ENCODE measurements at regions not wholly inside any gene's neighbourhood (a gene's known extent, or its start where the extent isn't known, plus 50 kb on each side); places are given as distances from the start of the nearest gene placed in this dataset.

GRCh38 chr6:50145125-50145524 is 95.4 kb upstream of the DEFB112 start:
- H3K4me3 ChIP-seq: no peak overlapping the region
- no peak overlapping the region for H3K27ac ChIP-seq
- no peak for ATAC-seq (replicated peaks in 6 of 8)
- H3K4me1 ChIP-seq (replicated peaks in 1 of 2): no peaks in the 10 kb centered on the region
- in situ Hi-C loops (cut with MboI; ENCODE audit: low pct_unique_long_range_greater_than_20kb in 2 of 9, low sequenced_read_pairs in 9 of 9, unreplicated experiment in 9 of 9): loop anchor here in 7 of 9 experiments (25.0 kb wide), 3 partner anchors 442 to 642 kb away; no protein-coding TSS in a partner anchor

- 0 to 100% (median 70%) methylated on average over 1 to 3 of the region's 3 CpGs for WGBS, 10 experiments
- H3K27ac ChIP-seq: no peak overlapping the region
- in situ Hi-C loops (cut with MboI; ENCODE audit: low pct_unique_long_range_greater_than_20kb in 2 of 9, low sequenced_read_pairs in 9 of 9, unreplicated experiment in 9 of 9): loop anchor here in 7 of 9 experiments (25.0 kb wide), 3 partner anchors 440 to 640 kb away; no protein-coding TSS in a partner anchor
- no peaks in the 10 kb centered on the region for H3K4me1 ChIP-seq (replicated peaks in 1 of 2)
- ATAC-seq (replicated peaks in 6 of 8): no peak
- H3K4me3 ChIP-seq: no peak overlapping the region
Observed at GRCh38 chr6:50147371-50147770, 97.6 kb upstream of the DEFB112 start.

GRCh38 chr6:50180646-50181045 is 130.9 kb upstream of the DEFB112 start:
- 8 to 90% (median 75%) methylated on average over 1 of the region's 1 CpG; no CpG with 5 or more reads in 1 of the 10 experiments for WGBS, 10 experiments
- H3K27ac ChIP-seq: no peak overlapping the region
- in situ Hi-C loops (cut with MboI; ENCODE audit: low pct_unique_long_range_greater_than_20kb in 2 of 9, low sequenced_read_pairs in 9 of 9, unreplicated experiment in 9 of 9): no loop called here
- H3K4me1 ChIP-seq (replicated peaks in 1 of 2): no peaks in the 10 kb centered on the region
- H3K4me3 ChIP-seq: no peak overlapping the region
- ATAC-seq (replicated peaks in 6 of 8): no peak

- WGBS, 10 experiments: 0 to 63% (median 34%) methylated on average over 1 to 3 of the region's 3 CpGs
- peak in 2 of 8 experiments; percentile 35 to 38 for ATAC-seq (replicated peaks in 6 of 8)
- in situ Hi-C loops (cut with MboI; ENCODE audit: low pct_unique_long_range_greater_than_20kb in 2 of 9, low sequenced_read_pairs in 9 of 9, unreplicated experiment in 9 of 9): no loop called here
Observed at GRCh38 chr6:50185006-50185405, 135.3 kb upstream of the DEFB112 start.

GRCh38 chr6:50187351-50187921 is 137.7 kb upstream of the DEFB112 start:
- Histone ChIP-seq H3K4me3 (peak overlapping the region in 2 of 5 donors; percentile 3 to 5), H3K4me1 (replicated peaks in 1 of 2) (peaks cover 8 to 28% of the 10 kb centered on the region in 2 donors), H3K27ac (peak overlapping the region; percentile 42 to 75)
- in situ Hi-C loops (cut with MboI; ENCODE audit: low pct_unique_long_range_greater_than_20kb in 2 of 9, low sequenced_read_pairs in 9 of 9, unreplicated experiment in 9 of 9): no loop called here
- 0 to 20% (median 1%) methylated on average over 1 to 5 of the region's 7 CpGs; no CpG with 5 or more reads in 4 of the 10 experiments for WGBS, 10 experiments
- peak in 5 of 8 experiments; percentile 78 to 92 (median 90) for ATAC-seq (replicated peaks in 6 of 8)

More at GRCh38 chr6:50185006-50185405, 135.3 kb upstream of the DEFB112 start:
- Histone ChIP-seq H3K27ac (no peak overlapping the region), H3K4me3 (no peak overlapping the region), H3K4me1 (replicated peaks in 1 of 2) (peaks cover 8 to 28% of the 10 kb centered on the region in 2 donors)

- 0 to 89% (median 79%) methylated on average over 3 to 4 of the region's 4 CpGs; no CpG with 5 or more reads in 3 of the 10 experiments for WGBS, 10 experiments
- no peak for ATAC-seq (replicated peaks in 6 of 8)
- H3K27ac ChIP-seq: no peak overlapping the region
- in situ Hi-C loops (cut with MboI; ENCODE audit: low pct_unique_long_range_greater_than_20kb in 2 of 9, low sequenced_read_pairs in 9 of 9, unreplicated experiment in 9 of 9): no loop called here
- H3K4me1 ChIP-seq (replicated peaks in 1 of 2): no peaks in the 10 kb centered on the region
- no peak overlapping the region for H3K4me3 ChIP-seq
Observed at GRCh38 chr6:50198245-50198644, 148.5 kb upstream of the DEFB112 start.

GRCh38 chr6:50202766-50203165 is 153.0 kb upstream of the DEFB112 start:
- Histone ChIP-seq H3K4me1 (replicated peaks in 1 of 2) (no peaks in the 10 kb centered on the region), H3K27ac (no peak overlapping the region), H3K4me3 (no peak overlapping the region)
- no peak for ATAC-seq (replicated peaks in 6 of 8)
- in situ Hi-C loops (cut with MboI; ENCODE audit: low pct_unique_long_range_greater_than_20kb in 2 of 9, low sequenced_read_pairs in 9 of 9, unreplicated experiment in 9 of 9): no loop called here

- no peak for ATAC-seq (replicated peaks in 6 of 8)
- in situ Hi-C loops (cut with MboI; ENCODE audit: low pct_unique_long_range_greater_than_20kb in 2 of 9, low sequenced_read_pairs in 9 of 9, unreplicated experiment in 9 of 9): no loop called here
- Histone ChIP-seq H3K4me1 (replicated peaks in 1 of 2) (peaks cover 0 to 30% of the 10 kb centered on the region in 2 donors), H3K27ac (no peak overlapping the region), H3K4me3 (no peak overlapping the region)
- 0 to 100% (median 94%) methylated on average over 1 of the region's 1 CpG for WGBS, 10 experiments
Observed at GRCh38 chr6:50211582-50211981, 161.9 kb upstream of the DEFB112 start.

- 0 to 70% (median 28%) methylated on average over 1 of the region's 1 CpG; no CpG with 5 or more reads in 2 of the 10 experiments for WGBS, 10 experiments
- no peak overlapping the region for H3K27ac ChIP-seq
- peaks cover 0 to 33% of the 10 kb centered on the region in 2 donors for H3K4me1 ChIP-seq (replicated peaks in 1 of 2)
- in situ Hi-C loops (cut with MboI; ENCODE audit: low pct_unique_long_range_greater_than_20kb in 2 of 9, low sequenced_read_pairs in 9 of 9, unreplicated experiment in 9 of 9): no loop called here
- H3K4me3 ChIP-seq: no peak overlapping the region
- no peak for ATAC-seq (replicated peaks in 6 of 8)
Observed at GRCh38 chr6:50213146-50213545, 163.4 kb upstream of the DEFB112 start.

- peaks cover 0 to 33% of the 10 kb centered on the region in 2 donors for H3K4me1 ChIP-seq (replicated peaks in 1 of 2)
- peak in 4 of 8 experiments; percentile 55 to 78 (median 65) for ATAC-seq (replicated peaks in 6 of 8)
- no peak overlapping the region for H3K4me3 ChIP-seq
- in situ Hi-C loops (cut with MboI; ENCODE audit: low pct_unique_long_range_greater_than_20kb in 2 of 9, low sequenced_read_pairs in 9 of 9, unreplicated experiment in 9 of 9): no loop called here
- peak overlapping the region in 1 of 2 donors; percentile 28 for H3K27ac ChIP-seq
- WGBS, 10 experiments: 5 to 83% (median 60%) methylated on average over 1 to 2 of the region's 2 CpGs; no CpG with 5 or more reads in 3 of the 10 experiments
Observed at GRCh38 chr6:50214937-50215336, 165.2 kb upstream of the DEFB112 start.

- Histone ChIP-seq H3K4me1 (replicated peaks in 1 of 2) (peaks cover 0 to 30% of the 10 kb centered on the region in 2 donors), H3K27ac (no peak overlapping the region), H3K4me3 (no peak overlapping the region)
- WGBS, 10 experiments: 0 to 100% (median 29%) methylated on average over 1 to 3 of the region's 3 CpGs; no CpG with 5 or more reads in 3 of the 10 experiments
- peak in 1 of 8 experiments; percentile 56 for ATAC-seq (replicated peaks in 6 of 8)
- in situ Hi-C loops (cut with MboI; ENCODE audit: low pct_unique_long_range_greater_than_20kb in 2 of 9, low sequenced_read_pairs in 9 of 9, unreplicated experiment in 9 of 9): no loop called here
Observed at GRCh38 chr6:50217841-50218240, 168.1 kb upstream of the DEFB112 start.

- ATAC-seq (replicated peaks in 6 of 8): no peak
- H3K4me1 ChIP-seq (replicated peaks in 1 of 2): no peaks in the 10 kb centered on the region
- in situ Hi-C loops (cut with MboI; ENCODE audit: low pct_unique_long_range_greater_than_20kb in 2 of 9, low sequenced_read_pairs in 9 of 9, unreplicated experiment in 9 of 9): no loop called here
- no peak overlapping the region for H3K4me3 ChIP-seq
- no peak overlapping the region for H3K27ac ChIP-seq
Observed at GRCh38 chr6:50236164-50236563, 186.4 kb upstream of the DEFB112 start.

- in situ Hi-C loops (cut with MboI; ENCODE audit: low pct_unique_long_range_greater_than_20kb in 2 of 9, low sequenced_read_pairs in 9 of 9, unreplicated experiment in 9 of 9): no loop called here
- 0 to 96% (median 75%) methylated on average over 1 to 6 of the region's 14 CpGs; no CpG with 5 or more reads in 4 of the 10 experiments for WGBS, 10 experiments
- H3K27ac ChIP-seq: no peak overlapping the region
- ATAC-seq (replicated peaks in 6 of 8): no peak
- H3K4me3 ChIP-seq: no peak overlapping the region
- no peaks in the 10 kb centered on the region for H3K4me1 ChIP-seq (replicated peaks in 1 of 2)
Observed at GRCh38 chr6:50239853-50240252, 190.1 kb upstream of the DEFB112 start.

- 83% methylated on average over 1 of the region's 8 CpGs; no CpG with 5 or more reads in 9 of the 10 experiments for WGBS, 10 experiments
- H3K4me3 ChIP-seq: no peak overlapping the region
- no peak overlapping the region for H3K27ac ChIP-seq
- no peak for ATAC-seq (replicated peaks in 6 of 8)
- no peaks in the 10 kb centered on the region for H3K4me1 ChIP-seq (replicated peaks in 1 of 2)
- in situ Hi-C loops (cut with MboI; ENCODE audit: low pct_unique_long_range_greater_than_20kb in 2 of 9, low sequenced_read_pairs in 9 of 9, unreplicated experiment in 9 of 9): no loop called here
Observed at GRCh38 chr6:50240986-50241385, 191.3 kb upstream of the DEFB112 start.

All from motor neuron (in vitro differentiated cells).